T1000 (cell line): ENCODE measurements at regions not wholly inside any gene's neighbourhood (a gene's known extent, or its start where the extent isn't known, plus 50 kb on each side); places are given as distances from the start of the nearest gene placed in this dataset.

Source experiments
- DNase-seq: peaks from one replicate; lab custom pipeline; 2025; ENCODE audit warnings: mixed read lengths; lab: John Stamatoyannopoulos, UW

DNA sequence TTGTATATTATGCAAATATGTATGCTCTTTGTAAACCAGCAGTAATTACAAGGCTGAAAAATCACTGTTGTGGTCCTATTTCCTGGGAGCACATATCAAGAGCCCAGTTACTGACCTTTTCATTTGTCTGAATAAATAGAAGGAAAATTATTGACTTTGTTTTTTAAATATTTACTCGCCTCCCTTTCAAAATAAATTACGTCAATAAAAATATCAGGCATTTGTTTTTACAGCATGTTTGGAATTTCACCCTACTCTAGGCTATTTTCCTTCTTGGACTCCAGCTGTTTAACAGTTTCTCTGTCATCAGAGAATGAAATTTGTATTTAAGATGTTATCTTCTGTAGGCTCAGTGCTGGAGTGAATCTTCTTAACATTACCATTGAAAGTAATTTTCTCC, 59.9 kb upstream of the LRATD1 start:
- DNase-seq = no peak

DNA sequence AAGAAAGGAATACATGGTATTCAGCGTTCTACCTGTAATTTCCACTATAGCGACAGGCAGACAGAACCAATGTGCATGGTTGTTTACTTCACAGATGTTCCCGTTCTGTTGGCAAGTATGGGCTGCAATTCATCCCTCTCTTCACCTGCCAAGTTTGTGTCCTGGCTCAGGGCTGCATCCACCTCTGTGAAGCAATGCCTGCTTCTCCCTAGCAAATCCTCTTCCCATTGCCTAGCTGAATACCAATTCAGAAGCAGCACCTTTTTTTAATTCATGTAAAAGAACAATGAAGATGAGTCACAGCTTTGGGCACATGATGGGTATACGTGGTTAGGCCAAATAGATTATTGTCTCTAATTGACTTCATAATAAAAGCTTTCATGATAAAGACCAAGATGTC, 54.7 kb upstream of the LRATD1 start:
- DNase-seq = no peak
